ENCODE measurements at regions not wholly inside any gene's neighbourhood (a gene's known extent, or its start where the extent isn't known, plus 50 kb on each side); places are given as distances from the start of the nearest gene placed in this dataset.

- no peak for TF ChIP-seq JUNB (IDR thresholded peaks at IDR 0.05)
- TF ChIP-seq POLR2A (IDR thresholded peaks at IDR 0.05; ENCODE audit: low read length): no peak
- no peak for TF ChIP-seq HOXA7 (CRISPR knock-in tag; IDR thresholded peaks at IDR 0.05)
- no peak for TF ChIP-seq CBX2 (IDR thresholded peaks at IDR 0.05; ENCODE audit: borderline replicate concordance, low read depth)
- TF ChIP-seq RNF2 (IDR thresholded peaks at IDR 0.05; ENCODE audit: borderline replicate concordance, low read depth): no peak
- no peak for TF ChIP-seq RCOR1 (IDR thresholded peaks at IDR 0.05; ENCODE audit: low read depth, low read length)
- TF ChIP-seq FOSL2 (IDR thresholded peaks at IDR 0.05): no peak
- TF ChIP-seq FOSL2 (CRISPR knock-in tag; IDR thresholded peaks at IDR 0.05): no peak
- TF ChIP-seq CTCF (IDR thresholded peaks at IDR 0.05): no peak
- no peak for TF ChIP-seq KDM5A (IDR thresholded peaks at IDR 0.05)
- TF ChIP-seq E2F6 (IDR thresholded peaks at IDR 0.05; ENCODE audit: borderline replicate concordance, low read depth): no peak
These were observed 109.2 kb downstream of the FHDC1 start for GRCh38 chr4:153045111-153045982.
